ENCODE measurements at regions not wholly inside any gene's neighbourhood (a gene's known extent, or its start where the extent isn't known, plus 50 kb on each side); places are given as distances from the start of the nearest gene placed in this dataset.

DNA sequence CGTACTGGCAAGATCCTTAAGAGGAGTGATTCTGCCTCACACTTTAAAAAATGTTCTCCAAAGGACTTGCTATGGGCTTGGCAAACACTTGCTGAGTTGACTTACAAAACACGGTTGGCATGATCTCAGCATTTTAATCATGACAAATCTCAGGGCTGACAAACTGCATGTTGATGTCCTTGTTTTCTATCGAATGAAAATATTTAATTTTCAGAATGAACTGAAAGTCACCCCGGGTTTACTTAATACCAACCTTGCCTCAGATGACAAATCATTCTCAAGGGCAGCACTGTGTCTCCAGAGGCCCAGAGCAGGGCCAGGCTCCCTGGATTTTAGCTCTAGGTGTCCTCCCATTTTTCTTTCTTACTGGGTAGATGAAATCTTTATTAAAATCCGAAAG is 229.1 kb upstream of the ZFHX3 start:
- H3K4me3 ChIP-seq (replicated peaks in 1 of 3; ENCODE audit: insufficient read depth in 1 of 3, low read depth in 2 of 3, low read length in 3 of 3) = no peak overlapping the region
- in situ Hi-C loops (cut with HindIII; ENCODE audit: extremely low pct_ligation_motif_present, low pct_unique_long_range_greater_than_20kb) (no loop called here), intact Hi-C loops (cut with micrococcal nuclease; ENCODE audit: unreplicated experiment) (no loop called here)
- no peak overlapping the region for H3K27ac ChIP-seq (ENCODE audit: extremely low read length, insufficient read depth, low read length)
- no peak overlapping the region for H3K9ac ChIP-seq (ENCODE audit: insufficient read depth, low read depth, low read length)
- no peaks in the 10 kb centered on the region for H3K36me3 ChIP-seq (replicated peaks in 1 of 2; ENCODE audit: control insufficient read depth in 1 of 2, insufficient read depth in 2 of 2, low read length in 2 of 2)
- ATAC-seq (no peak), FAIRE-seq (no peak), DNase-seq (ENCODE audit: low spot score) (no peak)
- H3K4me1 ChIP-seq (ENCODE audit: insufficient read depth, low read length) = no peaks in the 10 kb centered on the region
- H3K79me2 ChIP-seq (ENCODE audit: insufficient read depth, low read length) = no peaks in the 10 kb centered on the region
- no peak overlapping the region for H3K4me2 ChIP-seq (ENCODE audit: low read depth, low read length)
- H3K27me3 ChIP-seq (ENCODE audit: control insufficient read depth in 1 of 2, insufficient read depth in 2 of 2, low read length in 2 of 2) = 0 out of 5 replicates have a peak, but pooled peaks cover 0 to 4% of the 10 kb centered on the region in 2 experiments
- no peak overlapping the region for H2AFZ ChIP-seq (ENCODE audit: low read length)
- H4K20me1 ChIP-seq (ENCODE audit: insufficient read depth, low read length) = no peaks in the 10 kb centered on the region
- BruUV-seq (replicated peaks) = no TSS peak
- ChIA-PET CTCF (ENCODE audit: low intra/inter-chr PET ratio, low total read pairs) (no interaction called here), POLR2A (no interaction called here)
- no peaks in the 10 kb centered on the region for H3K9me3 ChIP-seq (ENCODE audit: low read length)
- WGBS (ENCODE audit: low lambda C conversion rate) = 20% methylated on average over 5 of the region's 5 CpGs
- TF ChIP-seq, protein P1, sequence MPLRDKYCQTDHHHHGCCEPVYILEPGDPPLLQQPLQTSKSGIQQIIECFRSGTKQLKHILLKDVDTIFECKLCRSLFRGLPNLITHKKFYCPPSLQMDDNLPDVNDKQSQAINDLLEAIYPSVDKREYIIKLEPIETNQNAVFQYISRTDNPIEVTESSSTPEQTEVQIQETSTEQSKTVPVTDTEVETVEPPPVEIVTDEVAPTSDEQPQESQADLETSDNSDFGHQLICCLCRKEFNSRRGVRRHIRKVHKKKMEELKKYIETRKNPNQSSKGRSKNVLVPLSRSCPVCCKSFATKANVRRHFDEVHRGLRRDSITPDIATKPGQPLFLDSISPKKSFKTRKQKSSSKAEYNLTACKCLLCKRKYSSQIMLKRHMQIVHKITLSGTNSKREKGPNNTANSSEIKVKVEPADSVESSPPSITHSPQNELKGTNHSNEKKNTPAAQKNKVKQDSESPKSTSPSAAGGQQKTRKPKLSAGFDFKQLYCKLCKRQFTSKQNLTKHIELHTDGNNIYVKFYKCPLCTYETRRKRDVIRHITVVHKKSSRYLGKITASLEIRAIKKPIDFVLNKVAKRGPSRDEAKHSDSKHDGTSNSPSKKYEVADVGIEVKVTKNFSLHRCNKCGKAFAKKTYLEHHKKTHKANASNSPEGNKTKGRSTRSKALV (CRISPR knock-in tag; IDR thresholded peaks at IDR 0.05) = no peak
- TF ChIP-seq NR2F1 (CRISPR knock-in tag; IDR thresholded peaks at IDR 0.05) (no peak), PITX1 (CRISPR knock-in tag; IDR thresholded peaks at IDR 0.05) (no peak), ZNF207 (IDR thresholded peaks at IDR 0.05; ENCODE audit: borderline replicate concordance) (no peak), ZNF780A (CRISPR knock-in tag; IDR thresholded peaks at IDR 0.05) (no peak), MIXL1 (CRISPR knock-in tag; IDR thresholded peaks at IDR 0.05) (no peak), ATAD3A (CRISPR knock-in tag; IDR thresholded peaks at IDR 0.05) (no peak), MED1 (CRISPR knock-in tag; IDR thresholded peaks at IDR 0.05) (no peak), RORA (CRISPR knock-in tag; IDR thresholded peaks at IDR 0.05) (no peak), ZNF790 (CRISPR knock-in tag; IDR thresholded peaks at IDR 0.05; ENCODE audit: borderline replicate concordance) (no peak), SMARCC2 (IDR thresholded peaks at IDR 0.05) (no peak), ZNF264 (CRISPR knock-in tag; IDR thresholded peaks at IDR 0.05) (no peak), JDP2 (CRISPR knock-in tag; IDR thresholded peaks at IDR 0.05; ENCODE audit: borderline replicate concordance) (no peak)
- TF ChIP-seq, protein P2, sequence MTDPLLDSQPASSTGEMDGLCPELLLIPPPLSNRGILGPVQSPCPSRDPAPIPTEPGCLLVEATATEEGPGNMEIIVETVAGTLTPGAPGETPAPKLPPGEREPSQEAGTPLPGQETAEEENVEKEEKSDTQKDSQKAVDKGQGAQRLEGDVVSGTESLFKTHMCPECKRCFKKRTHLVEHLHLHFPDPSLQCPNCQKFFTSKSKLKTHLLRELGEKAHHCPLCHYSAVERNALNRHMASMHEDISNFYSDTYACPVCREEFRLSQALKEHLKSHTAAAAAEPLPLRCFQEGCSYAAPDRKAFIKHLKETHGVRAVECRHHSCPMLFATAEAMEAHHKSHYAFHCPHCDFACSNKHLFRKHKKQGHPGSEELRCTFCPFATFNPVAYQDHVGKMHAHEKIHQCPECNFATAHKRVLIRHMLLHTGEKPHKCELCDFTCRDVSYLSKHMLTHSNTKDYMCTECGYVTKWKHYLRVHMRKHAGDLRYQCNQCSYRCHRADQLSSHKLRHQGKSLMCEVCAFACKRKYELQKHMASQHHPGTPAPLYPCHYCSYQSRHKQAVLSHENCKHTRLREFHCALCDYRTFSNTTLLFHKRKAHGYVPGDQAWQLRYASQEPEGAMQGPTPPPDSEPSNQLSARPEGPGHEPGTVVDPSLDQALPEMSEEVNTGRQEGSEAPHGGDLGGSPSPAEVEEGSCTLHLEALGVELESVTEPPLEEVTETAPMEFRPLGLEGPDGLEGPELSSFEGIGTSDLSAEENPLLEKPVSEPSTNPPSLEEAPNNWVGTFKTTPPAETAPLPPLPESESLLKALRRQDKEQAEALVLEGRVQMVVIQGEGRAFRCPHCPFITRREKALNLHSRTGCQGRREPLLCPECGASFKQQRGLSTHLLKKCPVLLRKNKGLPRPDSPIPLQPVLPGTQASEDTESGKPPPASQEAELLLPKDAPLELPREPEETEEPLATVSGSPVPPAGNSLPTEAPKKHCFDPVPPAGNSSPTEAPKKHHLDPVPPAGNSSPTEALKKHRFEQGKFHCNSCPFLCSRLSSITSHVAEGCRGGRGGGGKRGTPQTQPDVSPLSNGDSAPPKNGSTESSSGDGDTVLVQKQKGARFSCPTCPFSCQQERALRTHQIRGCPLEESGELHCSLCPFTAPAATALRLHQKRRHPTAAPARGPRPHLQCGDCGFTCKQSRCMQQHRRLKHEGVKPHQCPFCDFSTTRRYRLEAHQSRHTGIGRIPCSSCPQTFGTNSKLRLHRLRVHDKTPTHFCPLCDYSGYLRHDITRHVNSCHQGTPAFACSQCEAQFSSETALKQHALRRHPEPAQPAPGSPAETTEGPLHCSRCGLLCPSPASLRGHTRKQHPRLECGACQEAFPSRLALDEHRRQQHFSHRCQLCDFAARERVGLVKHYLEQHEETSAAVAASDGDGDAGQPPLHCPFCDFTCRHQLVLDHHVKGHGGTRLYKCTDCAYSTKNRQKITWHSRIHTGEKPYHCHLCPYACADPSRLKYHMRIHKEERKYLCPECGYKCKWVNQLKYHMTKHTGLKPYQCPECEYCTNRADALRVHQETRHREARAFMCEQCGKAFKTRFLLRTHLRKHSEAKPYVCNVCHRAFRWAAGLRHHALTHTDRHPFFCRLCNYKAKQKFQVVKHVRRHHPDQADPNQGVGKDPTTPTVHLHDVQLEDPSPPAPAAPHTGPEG (CRISPR knock-in tag; IDR thresholded peaks at IDR 0.05) = no peak
- TF ChIP-seq, protein P3, sequence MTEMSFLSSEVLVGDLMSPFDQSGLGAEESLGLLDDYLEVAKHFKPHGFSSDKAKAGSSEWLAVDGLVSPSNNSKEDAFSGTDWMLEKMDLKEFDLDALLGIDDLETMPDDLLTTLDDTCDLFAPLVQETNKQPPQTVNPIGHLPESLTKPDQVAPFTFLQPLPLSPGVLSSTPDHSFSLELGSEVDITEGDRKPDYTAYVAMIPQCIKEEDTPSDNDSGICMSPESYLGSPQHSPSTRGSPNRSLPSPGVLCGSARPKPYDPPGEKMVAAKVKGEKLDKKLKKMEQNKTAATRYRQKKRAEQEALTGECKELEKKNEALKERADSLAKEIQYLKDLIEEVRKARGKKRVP (CRISPR knock-in tag; IDR thresholded peaks at IDR 0.05) = no peak

Data from HepG2 (cell line).